ENCODE measurements at regions not wholly inside any gene's neighbourhood (a gene's known extent, or its start where the extent isn't known, plus 50 kb on each side); places are given as distances from the start of the nearest gene placed in this dataset.

DNA sequence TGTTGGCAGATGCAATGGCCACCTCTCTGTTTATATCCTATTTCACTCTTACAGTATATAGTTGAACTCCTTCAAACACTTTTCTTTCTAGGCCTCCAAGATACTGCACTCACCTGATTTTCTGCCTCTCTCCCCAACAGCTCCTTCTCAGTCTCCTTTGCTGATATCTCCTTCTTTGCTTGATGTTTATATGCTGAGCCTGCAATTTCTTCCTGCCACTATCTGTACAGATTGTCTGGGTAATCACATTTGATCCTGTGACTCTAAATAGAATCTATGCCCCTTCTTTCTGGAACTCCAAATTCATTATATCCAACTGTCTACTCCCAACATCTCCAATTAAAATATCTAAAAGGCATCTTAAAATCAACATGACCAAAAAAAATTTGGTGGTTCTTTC lies 165.5 kb upstream of the PFN2 start:
- no peaks in the 10 kb centered on the region for H4K20me1 ChIP-seq (ENCODE audit: control insufficient read depth, insufficient read depth)
- intact Hi-C loops (cut with micrococcal nuclease; ENCODE audit: unreplicated experiment) (no loop called here), in situ Hi-C loops (cut with MboI) (no loop called here)
- ChIA-PET POLR2A (no interaction called here), CTCF (no interaction called here), RAD21 (ENCODE audit: unreplicated experiment) (no interaction called here), SMC1A (ENCODE audit: uncharacterized antibody, unreplicated experiment) (interaction anchor here (1.0 to 1.1 kb wide), 2 partner anchors 11 to 370 kb away, joined by 3 read pairs; no protein-coding TSS in a partner anchor)
- no peaks in the 10 kb centered on the region for H3K79me2 ChIP-seq (ENCODE audit: control insufficient read depth, insufficient read depth, low read length)
- FAIRE-seq (no peak), DNase-seq (ENCODE audit: low read depth, low spot score) (no peak), ATAC-seq (no peak)
- TF ChIP-seq NR2C1 (IDR thresholded peaks at IDR 0.05) = no peak
- TF ChIP-seq, protein P1, sequence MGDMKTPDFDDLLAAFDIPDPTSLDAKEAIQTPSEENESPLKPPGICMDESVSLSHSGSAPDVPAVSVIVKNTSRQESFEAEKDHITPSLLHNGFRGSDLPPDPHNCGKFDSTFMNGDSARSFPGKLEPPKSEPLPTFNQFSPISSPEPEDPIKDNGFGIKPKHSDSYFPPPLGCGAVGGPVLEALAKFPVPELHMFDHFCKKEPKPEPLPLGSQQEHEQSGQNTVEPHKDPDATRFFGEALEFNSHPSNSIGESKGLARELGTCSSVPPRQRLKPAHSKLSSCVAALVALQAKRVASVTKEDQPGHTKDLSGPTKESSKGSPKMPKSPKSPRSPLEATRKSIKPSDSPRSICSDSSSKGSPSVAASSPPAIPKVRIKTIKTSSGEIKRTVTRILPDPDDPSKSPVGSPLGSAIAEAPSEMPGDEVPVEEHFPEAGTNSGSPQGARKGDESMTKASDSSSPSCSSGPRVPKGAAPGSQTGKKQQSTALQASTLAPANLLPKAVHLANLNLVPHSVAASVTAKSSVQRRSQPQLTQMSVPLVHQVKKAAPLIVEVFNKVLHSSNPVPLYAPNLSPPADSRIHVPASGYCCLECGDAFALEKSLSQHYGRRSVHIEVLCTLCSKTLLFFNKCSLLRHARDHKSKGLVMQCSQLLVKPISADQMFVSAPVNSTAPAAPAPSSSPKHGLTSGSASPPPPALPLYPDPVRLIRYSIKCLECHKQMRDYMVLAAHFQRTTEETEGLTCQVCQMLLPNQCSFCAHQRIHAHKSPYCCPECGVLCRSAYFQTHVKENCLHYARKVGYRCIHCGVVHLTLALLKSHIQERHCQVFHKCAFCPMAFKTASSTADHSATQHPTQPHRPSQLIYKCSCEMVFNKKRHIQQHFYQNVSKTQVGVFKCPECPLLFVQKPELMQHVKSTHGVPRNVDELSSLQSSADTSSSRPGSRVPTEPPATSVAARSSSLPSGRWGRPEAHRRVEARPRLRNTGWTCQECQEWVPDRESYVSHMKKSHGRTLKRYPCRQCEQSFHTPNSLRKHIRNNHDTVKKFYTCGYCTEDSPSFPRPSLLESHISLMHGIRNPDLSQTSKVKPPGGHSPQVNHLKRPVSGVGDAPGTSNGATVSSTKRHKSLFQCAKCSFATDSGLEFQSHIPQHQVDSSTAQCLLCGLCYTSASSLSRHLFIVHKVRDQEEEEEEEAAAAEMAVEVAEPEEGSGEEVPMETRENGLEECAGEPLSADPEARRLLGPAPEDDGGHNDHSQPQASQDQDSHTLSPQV (IDR thresholded peaks at IDR 0.05) = no peak
- no peak for TF ChIP-seq RBBP5 (conservative IDR thresholded peaks at IDR 0.05)
- TF ChIP-seq EED (IDR thresholded peaks at IDR 0.05; ENCODE audit: low read depth) = no peak
- no peak for TF ChIP-seq GATAD2B (conservative IDR thresholded peaks at IDR 0.05; ENCODE audit: low read depth)
- TF ChIP-seq ZSCAN29 (IDR thresholded peaks at IDR 0.05) = no peak
- no peak for TF ChIP-seq E4F1 (IDR thresholded peaks at IDR 0.05; ENCODE audit: borderline replicate concordance, partially characterized antibody)
- TF ChIP-seq MEF2B (IDR thresholded peaks at IDR 0.05; ENCODE audit: partially characterized antibody, poor library complexity, severe bottlenecking) = no peak
- no peak for TF ChIP-seq IKZF1 (conservative IDR thresholded peaks at IDR 0.05)
- no peak for TF ChIP-seq YY1 (IDR thresholded peaks at IDR 0.05; ENCODE audit: low read depth, low read length)
- no peak for TF ChIP-seq SRF (IDR thresholded peaks at IDR 0.05; ENCODE audit: low read depth in 2 of 2, low read length in 2 of 2)
- TF ChIP-seq, protein P2, sequence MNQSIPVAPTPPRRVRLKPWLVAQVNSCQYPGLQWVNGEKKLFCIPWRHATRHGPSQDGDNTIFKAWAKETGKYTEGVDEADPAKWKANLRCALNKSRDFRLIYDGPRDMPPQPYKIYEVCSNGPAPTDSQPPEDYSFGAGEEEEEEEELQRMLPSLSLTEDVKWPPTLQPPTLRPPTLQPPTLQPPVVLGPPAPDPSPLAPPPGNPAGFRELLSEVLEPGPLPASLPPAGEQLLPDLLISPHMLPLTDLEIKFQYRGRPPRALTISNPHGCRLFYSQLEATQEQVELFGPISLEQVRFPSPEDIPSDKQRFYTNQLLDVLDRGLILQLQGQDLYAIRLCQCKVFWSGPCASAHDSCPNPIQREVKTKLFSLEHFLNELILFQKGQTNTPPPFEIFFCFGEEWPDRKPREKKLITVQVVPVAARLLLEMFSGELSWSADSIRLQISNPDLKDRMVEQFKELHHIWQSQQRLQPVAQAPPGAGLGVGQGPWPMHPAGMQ (IDR thresholded peaks at IDR 0.05; ENCODE audit: borderline replicate concordance) = no peak
- no peak for TF ChIP-seq POLR2AphosphoS2 (IDR thresholded peaks at IDR 0.05; ENCODE audit: low read depth, low read length)
- TF ChIP-seq BRCA1 (IDR thresholded peaks at IDR 0.05; ENCODE audit: low read depth, low read length) = no peak
- no peak for TF ChIP-seq CREB1 (IDR thresholded peaks at IDR 0.05; ENCODE audit: low read depth)
- TF ChIP-seq, protein P3, sequence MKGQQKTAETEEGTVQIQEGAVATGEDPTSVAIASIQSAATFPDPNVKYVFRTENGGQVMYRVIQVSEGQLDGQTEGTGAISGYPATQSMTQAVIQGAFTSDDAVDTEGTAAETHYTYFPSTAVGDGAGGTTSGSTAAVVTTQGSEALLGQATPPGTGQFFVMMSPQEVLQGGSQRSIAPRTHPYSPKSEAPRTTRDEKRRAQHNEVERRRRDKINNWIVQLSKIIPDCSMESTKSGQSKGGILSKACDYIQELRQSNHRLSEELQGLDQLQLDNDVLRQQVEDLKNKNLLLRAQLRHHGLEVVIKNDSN (IDR thresholded peaks at IDR 0.05; ENCODE audit: borderline replicate concordance, extremely low read length, insufficient read depth, low read depth, low read length) = no peak
- TF ChIP-seq SIN3A (IDR thresholded peaks at IDR 0.05; ENCODE audit: low read depth, low read length) = no peak
- no peak for TF ChIP-seq MYC (IDR thresholded peaks at IDR 0.05; ENCODE audit: insufficient read depth, insufficient read length, insufficient replicate concordance, low read length, severe bottlenecking)
- H3K36me3 ChIP-seq (ENCODE audit: control insufficient read depth in 2 of 2, insufficient read depth in 2 of 2, low read length in 1 of 2) = no peaks in the 10 kb centered on the region
- BruUV-seq (replicated peaks) = no TSS peak
- H3K27ac ChIP-seq (ENCODE audit: control insufficient read depth, insufficient read depth) = no peak overlapping the region
- no peak overlapping the region for H3K4me3 ChIP-seq
- H3K4me1 ChIP-seq (ENCODE audit: control insufficient read depth, insufficient read depth, low read length) = peaks cover 6% of the 10 kb centered on the region
- no peaks in the 10 kb centered on the region; the same call in 2 of the 3 replicates for H3K9me3 ChIP-seq (replicated peaks; ENCODE audit: control insufficient read depth, insufficient read depth, low read length)
- no peak overlapping the region for H3K9ac ChIP-seq (ENCODE audit: control insufficient read depth, insufficient read depth, low read length)
- no peak overlapping the region for H2AFZ ChIP-seq (ENCODE audit: control insufficient read depth, low read depth, low read length)
- H3K4me2 ChIP-seq (ENCODE audit: control insufficient read depth, insufficient read depth) = no peak overlapping the region
- no peaks in the 10 kb centered on the region for H3K27me3 ChIP-seq (replicated peaks in 1 of 2; ENCODE audit: control insufficient read depth in 2 of 2, insufficient read depth in 2 of 2, low read length in 1 of 2)
